ENCODE measurements at regions not wholly inside any gene's neighbourhood (a gene's known extent, or its start where the extent isn't known, plus 50 kb on each side); places are given as distances from the start of the nearest gene placed in this dataset.

- no peak overlapping the region for H3K27ac ChIP-seq (ENCODE audit: low read depth, low read length)
- WGBS, 3 donors, result 82 to 90% (median 83%) methylated on average over 3 of the region's 3 CpGs
These were observed 1346.8 kb upstream of the CELF2 start for GRCh38 chr10:9670911-9671310.

GRCh38 chr10:9681655-9682054 is 1336.0 kb upstream of the CELF2 start:
- 87 to 93% (median 90%) methylated on average over 2 of the region's 2 CpGs for WGBS, 3 donors
- H3K27ac ChIP-seq (ENCODE audit: low read depth, low read length), result no peak overlapping the region

DNA sequence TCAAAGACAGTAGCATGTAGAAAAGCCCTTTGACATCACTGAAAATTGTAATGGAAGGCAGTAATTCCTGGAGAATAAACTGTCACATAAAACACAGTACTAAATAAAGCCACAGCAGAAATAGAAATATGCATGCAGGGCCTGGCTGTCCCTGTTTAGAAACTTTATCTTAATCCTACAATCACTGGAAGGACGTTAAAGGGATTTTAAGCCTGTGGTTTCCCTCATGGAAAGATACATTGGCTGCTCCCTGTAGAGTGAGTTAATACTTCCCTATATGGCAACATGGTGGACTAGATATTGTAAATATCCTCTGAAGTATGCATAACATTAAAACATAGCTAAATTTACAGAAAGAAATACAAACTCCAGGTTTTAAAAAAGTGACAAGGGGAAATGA is 1334.9 kb upstream of the CELF2 start:
- WGBS, 3 donors, result 42 to 59% (median 43%) methylated on average over 1 of the region's 1 CpG
- H3K27ac ChIP-seq (ENCODE audit: low read depth, low read length), result no peak overlapping the region

DNA sequence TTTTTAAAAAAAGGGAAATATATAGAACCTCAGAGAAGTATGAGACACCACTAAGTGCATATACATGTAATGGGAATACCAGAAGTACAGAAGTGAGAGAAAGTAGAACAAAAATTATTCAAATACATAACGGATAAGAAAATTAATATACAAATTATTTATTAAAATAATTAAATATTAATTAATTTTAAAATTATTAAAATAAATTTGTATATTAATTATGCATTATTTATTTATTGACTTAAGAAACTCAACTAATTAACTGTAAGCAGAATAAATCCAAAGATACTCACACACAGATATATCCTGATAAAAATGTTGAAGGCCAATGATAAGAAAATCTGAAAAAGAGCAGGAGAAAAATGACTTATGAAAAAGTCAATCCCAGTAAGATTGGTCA is 1333.5 kb upstream of the CELF2 start:
- H3K27ac ChIP-seq (ENCODE audit: low read depth, low read length), result no peak overlapping the region
- 67 to 91% (median 89%) methylated on average over 1 of the region's 1 CpG for WGBS, 3 donors

DNA sequence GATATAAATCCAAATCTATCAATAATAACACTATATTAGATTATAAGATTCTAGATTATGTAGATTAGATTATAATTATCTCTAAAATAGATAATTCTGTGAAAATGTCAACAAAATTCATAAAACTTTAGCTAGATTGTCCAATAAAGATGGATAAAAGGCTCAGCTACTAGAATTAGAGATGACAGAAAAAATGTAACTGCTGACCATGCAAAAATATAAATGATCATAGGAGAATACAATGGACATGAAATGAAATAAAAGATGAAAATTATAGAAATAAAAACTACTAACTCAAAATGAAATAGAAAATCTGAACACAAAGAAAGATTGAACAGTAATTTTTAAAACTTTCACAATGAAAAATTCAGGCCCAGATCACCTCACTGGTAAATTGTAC is 1332.1 kb upstream of the CELF2 start:
- no peak overlapping the region for H3K27ac ChIP-seq (ENCODE audit: low read depth, low read length)

GRCh38 chr10:9688711-9689110 is 1329.0 kb upstream of the CELF2 start:
- no peak overlapping the region for H3K27ac ChIP-seq (ENCODE audit: low read depth, low read length)

DNA sequence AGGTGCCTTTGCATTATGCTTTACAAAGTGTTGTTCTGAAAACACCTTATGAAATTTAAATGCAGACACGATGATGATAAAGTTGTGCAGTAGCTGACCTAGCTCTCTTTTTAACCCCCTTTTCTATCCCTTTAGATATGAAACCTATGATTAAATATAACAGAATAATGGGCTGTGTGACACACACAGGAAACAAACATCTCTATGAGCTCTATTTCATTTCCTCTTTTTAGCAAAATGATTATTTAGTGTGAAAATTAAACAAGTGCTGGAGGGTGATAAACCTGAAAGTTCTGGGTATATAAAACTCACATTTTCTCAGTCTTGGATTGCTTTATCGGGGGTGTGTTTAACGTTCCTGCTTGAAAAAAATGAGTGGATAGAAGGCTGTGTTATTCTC is 1310.5 kb upstream of the CELF2 start:
- 43 to 73% (median 61%) methylated on average over 3 of the region's 3 CpGs for WGBS, 3 donors
- no peak overlapping the region for H3K27ac ChIP-seq (ENCODE audit: low read depth, low read length)

- 64 to 75% (median 71%) methylated on average over 3 of the region's 3 CpGs for WGBS, 3 donors
These were observed 1307.8 kb upstream of the CELF2 start for GRCh38 chr10:9709849-9710248.

GRCh38 chr10:9712393-9712792 is 1305.3 kb upstream of the CELF2 start:
- no peak overlapping the region for H3K27ac ChIP-seq (ENCODE audit: low read depth, low read length)

More at GRCh38 chr10:9709849-9710248, 1307.8 kb upstream of the CELF2 start:
- no peak overlapping the region for H3K27ac ChIP-seq (ENCODE audit: low read depth, low read length)

GRCh38 chr10:9719246-9719645 is 1298.4 kb upstream of the CELF2 start:
- H3K27ac ChIP-seq (ENCODE audit: low read depth, low read length), result no peak overlapping the region

GRCh38 chr10:9733766-9734165 is 1283.9 kb upstream of the CELF2 start:
- H3K27ac ChIP-seq (ENCODE audit: low read depth, low read length), result no peak overlapping the region
- 28 to 62% (median 58%) methylated on average over 1 of the region's 1 CpG for WGBS, 3 donors

More at GRCh38 chr10:9719246-9719645, 1298.4 kb upstream of the CELF2 start:
- 38 to 73% (median 61%) methylated on average over 2 of the region's 2 CpGs for WGBS, 3 donors

DNA sequence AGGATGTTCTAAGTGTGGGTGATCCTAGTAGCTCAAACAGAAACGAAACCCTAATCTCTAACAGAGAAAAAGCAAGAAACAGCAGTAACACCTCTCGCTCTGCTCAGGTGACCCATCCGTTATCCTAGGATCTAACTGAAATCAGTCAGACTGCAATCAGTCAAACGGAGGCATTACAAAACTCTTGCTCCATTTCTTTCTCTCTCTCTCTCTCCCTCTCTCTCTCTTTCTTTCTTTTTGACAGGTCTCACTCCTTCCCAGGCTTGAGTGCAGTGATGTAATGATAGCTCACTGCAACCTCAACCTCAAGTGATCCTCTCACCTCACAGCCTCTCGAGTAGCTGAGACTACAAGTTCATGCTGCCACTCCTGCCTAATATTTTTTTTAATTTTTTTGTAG is 1283.5 kb upstream of the CELF2 start:
- H3K27ac ChIP-seq (ENCODE audit: low read depth, low read length), result no peak overlapping the region
- 36 to 77% (median 72%) methylated on average over 5 of the region's 5 CpGs for WGBS, 3 donors

GRCh38 chr10:9735731-9736130 is 1281.9 kb upstream of the CELF2 start:
- 85 to 90% (median 86%) methylated on average over 2 of the region's 2 CpGs for WGBS, 3 donors
- H3K27ac ChIP-seq (ENCODE audit: low read depth, low read length), result no peak overlapping the region

DNA sequence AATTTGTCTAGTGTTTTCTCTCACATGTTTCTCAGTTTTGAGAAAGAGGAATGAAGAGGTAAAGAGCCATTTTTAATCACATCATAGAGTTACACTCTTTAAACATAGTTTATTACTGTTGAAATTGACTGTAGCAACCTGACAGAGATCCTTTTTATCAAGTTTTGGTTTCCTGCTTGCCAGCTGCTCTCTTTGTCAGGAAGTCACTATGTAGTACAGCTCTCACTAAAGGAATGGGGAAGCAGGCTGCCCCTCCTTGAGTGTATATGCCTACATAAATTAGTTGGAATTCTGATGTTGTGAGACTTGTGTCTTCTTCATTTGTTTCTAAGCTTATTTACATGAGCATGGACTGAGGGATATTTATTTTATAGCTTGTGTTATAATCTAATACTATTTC is 1274.0 kb upstream of the CELF2 start:
- H3K27ac ChIP-seq (ENCODE audit: low read depth, low read length), result no peak overlapping the region

- 70 to 97% (median 81%) methylated on average over 1 of the region's 1 CpG for WGBS, 3 donors
- no peak overlapping the region for H3K27ac ChIP-seq (ENCODE audit: low read depth, low read length)
These were observed 1272.5 kb upstream of the CELF2 start for GRCh38 chr10:9745158-9745557.

DNA sequence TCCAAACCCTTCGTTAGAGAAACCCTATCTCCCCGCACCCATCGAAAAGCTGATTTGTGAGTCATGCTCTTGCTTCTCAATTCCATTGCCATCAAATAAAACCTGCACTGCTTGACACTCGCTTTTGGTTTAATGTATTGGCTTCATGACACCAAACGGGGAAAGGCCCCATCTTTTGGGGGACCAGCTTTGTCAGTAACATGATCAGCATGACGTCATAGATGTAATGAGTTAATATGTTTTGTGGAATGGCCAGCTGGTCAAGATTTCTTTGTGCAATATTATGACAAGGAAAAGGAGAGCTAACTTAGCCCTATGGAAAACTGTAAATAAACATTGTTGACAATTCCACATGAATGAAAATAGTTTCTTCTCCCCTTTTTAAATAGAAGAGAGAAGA is 1260.5 kb upstream of the CELF2 start:
- 71 to 82% (median 76%) methylated on average over 6 of the region's 6 CpGs for WGBS, 3 donors
- H3K27ac ChIP-seq (ENCODE audit: low read depth, low read length), result no peak overlapping the region

- 75 to 96% (median 88%) methylated on average over 3 of the region's 3 CpGs for WGBS, 3 donors
- no peak overlapping the region for H3K27ac ChIP-seq (ENCODE audit: low read depth, low read length)
These were observed 1258.1 kb upstream of the CELF2 start for GRCh38 chr10:9759596-9759995.

DNA sequence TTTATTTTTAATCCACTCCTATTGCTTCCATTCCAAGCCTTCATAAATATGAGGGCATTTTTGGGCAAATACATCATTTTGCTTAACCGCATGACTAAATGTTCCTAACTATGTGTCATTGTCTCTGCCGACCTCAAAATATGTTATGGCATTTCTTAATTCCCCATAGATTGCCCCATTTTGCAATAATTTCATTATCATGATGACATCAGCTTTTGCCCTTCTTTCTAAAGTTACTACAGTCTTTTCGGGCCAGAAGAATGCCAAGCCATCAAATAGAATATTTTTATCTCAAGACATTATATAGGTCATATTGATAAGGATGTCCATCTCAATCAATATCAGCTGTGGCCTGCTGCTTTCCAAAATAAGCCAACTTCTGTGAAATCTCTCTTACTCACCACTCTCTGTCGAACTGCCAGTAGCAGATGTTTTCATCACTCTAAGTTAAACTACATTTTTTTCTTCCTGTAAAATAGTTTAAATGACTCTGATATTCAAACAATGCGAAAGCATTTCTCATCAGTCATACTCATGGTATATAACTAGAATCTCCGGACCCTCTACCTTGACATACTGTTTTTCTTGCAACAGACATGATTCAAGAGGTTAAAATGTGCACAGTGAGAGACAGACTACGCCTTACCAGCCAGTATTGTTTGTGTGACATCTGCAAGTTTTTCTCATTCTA is 1254.6 kb upstream of the CELF2 start:
- H3K27ac ChIP-seq (ENCODE audit: low read depth, low read length), result no peak overlapping the region
- WGBS, 3 donors, result 61 to 70% (median 67%) methylated on average over 7 of the region's 7 CpGs

DNA sequence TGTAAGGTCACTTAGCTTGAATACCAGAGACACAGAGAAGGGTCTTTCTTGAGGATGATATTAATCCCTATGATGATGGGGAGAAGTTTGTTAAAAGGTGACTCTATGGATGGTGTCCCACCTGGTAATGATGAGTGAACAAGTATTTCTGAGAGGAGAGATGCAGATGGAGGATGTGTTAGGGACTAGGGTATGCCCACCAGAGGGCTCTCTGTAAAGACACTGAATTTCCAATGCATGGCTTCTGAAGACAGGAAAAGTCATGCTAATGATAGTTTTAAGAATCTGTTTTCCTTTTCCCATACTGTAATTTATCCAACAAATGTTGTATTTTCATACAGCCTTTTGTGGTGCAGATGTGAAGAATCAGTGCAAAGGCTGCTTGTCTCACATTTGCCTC is 1250.9 kb upstream of the CELF2 start:
- H3K27ac ChIP-seq (ENCODE audit: low read depth, low read length), result no peak overlapping the region

DNA sequence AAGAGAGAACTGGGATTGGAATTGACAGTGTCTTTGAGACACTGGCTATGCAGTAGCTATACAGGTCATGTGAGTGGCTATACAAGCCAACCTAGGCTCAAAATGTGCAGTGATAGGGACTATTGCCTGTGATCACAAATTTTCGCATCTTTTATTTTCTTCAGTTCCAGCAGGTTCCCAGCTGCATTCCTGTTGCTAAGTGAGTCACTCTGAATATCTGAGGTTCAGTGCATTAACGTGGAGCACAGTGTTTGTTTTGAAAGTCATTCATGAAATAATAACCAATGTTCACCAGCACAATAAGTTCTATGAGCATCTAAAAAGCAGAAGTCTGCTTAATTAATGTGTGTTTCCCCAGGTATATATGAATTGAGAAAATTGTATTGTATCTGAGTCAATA is 1236.0 kb upstream of the CELF2 start:
- 61 to 74% (median 68%) methylated on average over 2 of the region's 2 CpGs for WGBS, 3 donors
- no peak overlapping the region for H3K27ac ChIP-seq (ENCODE audit: low read depth, low read length)

GRCh38 chr10:9786101-9786500 is 1231.6 kb upstream of the CELF2 start:
- WGBS, 3 donors, result 50 to 70% (median 53%) methylated on average over 1 of the region's 1 CpG
- no peak overlapping the region for H3K27ac ChIP-seq (ENCODE audit: low read depth, low read length)

Measured in adipose tissue (tissue), 3 donors.